Adrenal gland (tissue), 9 donors: ENCODE measurements at regions not wholly inside any gene's neighbourhood (a gene's known extent, or its start where the extent isn't known, plus 50 kb on each side); places are given as distances from the start of the nearest gene placed in this dataset.

Experiments used
- DNase-seq, 7 donors: peaks; one replicate each; pipeline ENCODE4 v3.0.0-alpha.2; 2019 to 2020
- H3K27ac ChIP-seq, 5 donors: fragments of 200-600 bp; sonication (generic) in 4 of 5; 1 replicate in 3 of 5; 2 replicates in 2 of 5; pipeline versions ENCODE4 v1.5.1 to v1.8.0; 2016 to 2020; ENCODE audit warnings: mild to moderate bottlenecking in 1 of 5
- H3K27me3 ChIP-seq: fragments of 200-600 bp; 2 replicates; pipeline ENCODE4 v1.8.0; 2021
- H3K36me3 ChIP-seq, 2 donors: fragments of 200-600 bp; replicated peaks in 1 of 2; 1 replicate in 1 of 2; 2 replicates in 1 of 2; pipeline versions ENCODE4 v1.5.1 to v1.8.0; 2018 to 2022
- H3K4me1 ChIP-seq, 2 donors: fragments of 200-600 bp; replicated peaks in 1 of 2; 1 replicate in 1 of 2; 2 replicates in 1 of 2; pipeline versions ENCODE4 v1.5.1 to v1.8.0; 2018 to 2021
- H3K4me3 ChIP-seq, 4 donors: fragments of 200-600 bp; sonication (generic) in 3 of 4; one replicate each; pipeline ENCODE4 v1.5.1; 2016 to 2018
- H3K9me3 ChIP-seq, 3 donors: fragments of 200-600 bp; sonication (generic) in 1 of 3; replicated peaks in 1 of 3; 1 replicate in 2 of 3; 2 replicates in 1 of 3; pipeline versions ENCODE4 v1.5.1 to v1.8.0; 2016 to 2021
- POLR2A ChIP-seq, 2 donors: fragments of 450-650 bp; IDR thresholded peaks; one replicate each; pipeline ENCODE4 v1.6.1; 2017; ENCODE audit warnings: antibody characterized with exemption in 2 of 2, mild to moderate bottlenecking in 2 of 2, moderate library complexity in 1 of 2
- WGBS, 4 donors: extraction: QIAGEN DNeasy Blood & Tissue Kit in 2 of 4; methylation state at CpG; one replicate each; pipeline versions ENCODE4 v1.1.5 to v1.1.7; 2013 to 2017; 5-methylcytosine and 5-hydroxymethylcytosine counted together
- intact Hi-C, 2 donors: fragments of 100-400 bp; cut with DNase I; formaldehyde crosslinking; loops; one replicate each; pipeline versions ENCODE4 v1.14.1 to v1.15.0; 2022 to 2023
- TF ChIP-seq, protein P1 (sequence below), 6 experiments: fragments of 450-650 bp in 4 of 6; fragments of 200-600 bp in 2 of 6; sonication (generic) in 1 of 6; IDR thresholded peaks; 1 replicate in 5 of 6; 2 replicates in 1 of 6; pipeline versions ENCODE4 v1.5.1 to v1.8.0; 2016 to 2021; ENCODE audit warnings: antibody characterized with exemption in 6 of 6, mild to moderate bottlenecking in 2 of 6, moderate library complexity in 1 of 6
- donor health status: healthy with polysubstance abuse.
- donor health status: Bipolar disorder and iron deficiency.
- donor health status: DM: yes; HTN: yes; CAD: no.
- donor health status: DM: no; HTN: no; CAD: no.
- donor health status: DM: no; HTN: no; CAD: no.

DNA sequence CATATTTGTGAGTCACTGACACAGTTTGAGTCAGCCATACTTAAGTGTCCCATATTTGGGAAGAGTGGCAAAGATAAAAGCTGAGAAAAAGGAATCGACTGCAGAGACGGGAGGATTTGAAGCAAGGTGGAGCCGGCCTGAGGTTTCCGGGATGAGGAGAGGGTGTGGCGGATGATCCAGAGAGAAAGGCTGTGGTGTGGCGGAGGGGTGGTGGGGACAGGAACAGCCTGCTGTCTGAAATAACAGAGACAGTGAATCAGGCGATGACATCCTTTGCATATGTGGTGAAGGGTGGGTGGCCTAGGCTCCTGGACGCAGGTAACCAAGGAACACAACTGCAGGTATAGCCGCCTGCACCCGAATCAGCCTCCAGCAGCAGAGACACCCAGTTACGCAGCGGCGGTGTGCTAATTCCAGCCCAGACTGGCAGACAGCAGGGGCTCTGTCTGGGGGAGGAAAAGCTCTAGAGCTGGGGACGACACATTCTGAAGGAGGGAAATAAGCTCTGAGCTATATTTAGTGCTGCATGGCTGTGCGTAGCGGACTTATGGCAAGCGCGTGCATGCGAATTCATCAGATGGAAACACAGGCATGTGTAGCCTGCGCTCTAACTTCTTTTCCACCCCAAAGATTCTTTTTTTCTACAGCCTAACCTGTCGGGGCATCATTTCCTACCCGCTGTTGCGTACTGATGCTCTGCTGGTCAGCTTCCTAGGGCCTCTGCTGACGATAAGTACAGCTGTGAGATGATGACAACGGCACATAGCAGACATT is 62.7 kb upstream of the BARX2 start:
- DNase-seq = no peak
- TF ChIP-seq, protein P1, sequence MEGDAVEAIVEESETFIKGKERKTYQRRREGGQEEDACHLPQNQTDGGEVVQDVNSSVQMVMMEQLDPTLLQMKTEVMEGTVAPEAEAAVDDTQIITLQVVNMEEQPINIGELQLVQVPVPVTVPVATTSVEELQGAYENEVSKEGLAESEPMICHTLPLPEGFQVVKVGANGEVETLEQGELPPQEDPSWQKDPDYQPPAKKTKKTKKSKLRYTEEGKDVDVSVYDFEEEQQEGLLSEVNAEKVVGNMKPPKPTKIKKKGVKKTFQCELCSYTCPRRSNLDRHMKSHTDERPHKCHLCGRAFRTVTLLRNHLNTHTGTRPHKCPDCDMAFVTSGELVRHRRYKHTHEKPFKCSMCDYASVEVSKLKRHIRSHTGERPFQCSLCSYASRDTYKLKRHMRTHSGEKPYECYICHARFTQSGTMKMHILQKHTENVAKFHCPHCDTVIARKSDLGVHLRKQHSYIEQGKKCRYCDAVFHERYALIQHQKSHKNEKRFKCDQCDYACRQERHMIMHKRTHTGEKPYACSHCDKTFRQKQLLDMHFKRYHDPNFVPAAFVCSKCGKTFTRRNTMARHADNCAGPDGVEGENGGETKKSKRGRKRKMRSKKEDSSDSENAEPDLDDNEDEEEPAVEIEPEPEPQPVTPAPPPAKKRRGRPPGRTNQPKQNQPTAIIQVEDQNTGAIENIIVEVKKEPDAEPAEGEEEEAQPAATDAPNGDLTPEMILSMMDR (IDR thresholded peaks at IDR 0.05) = no peak
- TF ChIP-seq POLR2A (IDR thresholded peaks at IDR 0.05) = no peak
- Histone ChIP-seq H3K4me3 (no peak overlapping the region), H3K27me3 (no peaks in the 10 kb centered on the region), H3K27ac (no peak overlapping the region), H3K9me3 (no peaks in the 10 kb centered on the region), H3K36me3 (no peaks in the 10 kb centered on the region), H3K4me1 (no peaks in the 10 kb centered on the region)
- WGBS, 4 donors = 79 to 84% (median 81%) methylated on average over 21 to 25 of the region's 25 CpGs
- intact Hi-C loops = no loop called here

GRCh38 chr11:129308241-129308865 is 67.3 kb upstream of the BARX2 start:
- DNase-seq = no peak
- Histone ChIP-seq H3K4me1 (no peaks in the 10 kb centered on the region), H3K4me3 (no peak overlapping the region), H3K9me3 (no peaks in the 10 kb centered on the region), H3K36me3 (no peaks in the 10 kb centered on the region), H3K27ac (no peak overlapping the region), H3K27me3 (peaks cover 5% of the 10 kb centered on the region)
- intact Hi-C loops = no loop called here
- 73 to 78% (median 76%) methylated on average over 8 of the region's 8 CpGs for WGBS, 4 donors
- TF ChIP-seq, protein P1 (IDR thresholded peaks at IDR 0.05) = no peak
- TF ChIP-seq POLR2A (IDR thresholded peaks at IDR 0.05) = no peak

DNA sequence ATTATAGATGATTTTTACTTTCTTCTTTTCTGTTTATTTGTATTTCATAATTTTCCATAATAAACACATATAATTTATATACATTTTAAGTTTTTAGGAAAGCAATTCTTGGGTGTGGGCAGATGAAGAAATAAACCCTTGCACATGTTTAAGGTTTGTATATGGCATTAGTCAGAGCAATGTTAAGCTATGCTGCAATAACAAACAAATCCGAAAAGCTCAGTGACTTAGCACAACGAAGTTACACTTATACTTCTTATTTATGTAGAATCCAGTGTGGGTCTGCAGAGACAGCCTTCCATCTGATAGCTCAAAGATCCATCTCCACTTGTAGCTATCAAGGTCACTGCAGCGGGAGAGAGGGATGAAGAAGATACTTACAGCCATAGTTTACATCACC is 68.5 kb upstream of the BARX2 start:
- WGBS, 4 donors = 82 to 90% (median 86%) methylated on average over 3 of the region's 3 CpGs
- peaks cover 5% of the 10 kb centered on the region for H3K27me3 ChIP-seq
- H3K36me3 ChIP-seq = no peaks in the 10 kb centered on the region
- no peaks in the 10 kb centered on the region for H3K4me1 ChIP-seq
- TF ChIP-seq POLR2A (IDR thresholded peaks at IDR 0.05) = no peak
- TF ChIP-seq, protein P1 (IDR thresholded peaks at IDR 0.05) = no peak
- no peaks in the 10 kb centered on the region for H3K9me3 ChIP-seq
- no peak overlapping the region for H3K27ac ChIP-seq
- intact Hi-C loops = no loop called here
- H3K4me3 ChIP-seq = no peak overlapping the region
- DNase-seq = no peak

DNA sequence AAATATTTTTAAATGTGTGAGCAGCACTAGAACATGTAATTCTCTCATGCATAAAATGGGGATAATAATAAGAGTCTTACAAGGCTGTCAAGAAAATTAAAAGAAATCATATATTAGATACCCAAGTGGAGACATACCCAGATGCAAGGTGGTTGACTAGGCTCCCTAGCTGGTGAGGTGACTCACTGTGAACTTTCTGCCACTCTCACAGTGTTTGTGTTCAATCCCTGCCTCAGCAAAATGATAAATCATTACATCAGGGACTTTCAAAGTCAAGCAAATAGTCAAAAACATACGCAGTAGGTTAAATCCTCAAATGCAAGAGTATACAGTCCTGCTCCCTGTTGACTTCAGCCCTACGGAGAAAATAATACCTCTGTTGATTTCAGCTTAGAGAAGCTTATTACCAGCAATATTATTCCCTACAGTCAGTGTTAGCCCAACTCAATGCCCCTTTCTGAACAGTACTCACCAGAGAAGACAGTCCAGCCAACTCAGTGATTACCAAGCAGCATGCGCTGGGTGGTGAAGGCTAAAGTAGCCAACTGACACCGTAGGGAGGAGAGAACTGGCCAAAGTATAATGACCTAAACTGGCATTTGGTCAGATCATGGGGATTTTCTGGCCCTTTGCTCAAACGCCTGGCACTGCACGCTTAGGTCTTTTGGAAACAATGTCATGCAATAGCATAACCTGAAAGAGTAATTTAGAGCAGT is 73.1 kb upstream of the BARX2 start:
- DNase-seq = no peak
- TF ChIP-seq POLR2A (IDR thresholded peaks at IDR 0.05) = no peak
- TF ChIP-seq, protein P1 (IDR thresholded peaks at IDR 0.05) = no peak
- Histone ChIP-seq H3K27me3 (peaks cover 3% of the 10 kb centered on the region), H3K36me3 (no peaks in the 10 kb centered on the region), H3K4me1 (no peaks in the 10 kb centered on the region), H3K9me3 (no peaks in the 10 kb centered on the region), H3K4me3 (no peak overlapping the region), H3K27ac (no peak overlapping the region)
- intact Hi-C loops = no loop called here
- 83 to 91% (median 86%) methylated on average over 6 of the region's 6 CpGs for WGBS, 4 donors
